HEK293T (cell line): ENCODE measurements at regions not wholly inside any gene's neighbourhood (a gene's known extent, or its start where the extent isn't known, plus 50 kb on each side); places are given as distances from the start of the nearest gene placed in this dataset.

ENCODE experiments used
- ARNT ChIP-seq: fragments of 450-650 bp; IDR thresholded peaks from 2 replicates; pipeline ENCODE4 v1.6.1; 2017; ENCODE audit warnings: mild to moderate bottlenecking
- BHLHE40 ChIP-seq: fragments of 450-650 bp; IDR thresholded peaks from 2 replicates; pipeline ENCODE4 v1.6.1; 2016; ENCODE audit warnings: mild to moderate bottlenecking, moderate library complexity, borderline replicate concordance
- CTBP1 ChIP-seq: fragments of 450-650 bp; IDR thresholded peaks from 2 replicates; pipeline ENCODE4 v1.6.1; 2016; ENCODE audit warnings: borderline replicate concordance
- ELF4 ChIP-seq: fragments of 450-650 bp; IDR thresholded peaks from 2 replicates; pipeline ENCODE4 v1.6.1; 2017; ENCODE audit warnings: antibody characterized with exemption
- FOXM1 ChIP-seq: fragments of 450-650 bp; IDR thresholded peaks from 2 replicates; pipeline ENCODE4 v1.6.1; 2017; ENCODE audit warnings: mild to moderate bottlenecking, borderline replicate concordance
- HDGF ChIP-seq: fragments of 450-650 bp; IDR thresholded peaks from 2 replicates; pipeline ENCODE4 v1.6.1; 2017; ENCODE audit warnings: antibody characterized with exemption, borderline replicate concordance
- NFRKB ChIP-seq: fragments of 450-650 bp; IDR thresholded peaks from 2 replicates; pipeline ENCODE4 v1.6.1; 2016; ENCODE audit warnings: mild to moderate bottlenecking, moderate library complexity
- PKNOX1 ChIP-seq: fragments of 450-650 bp; IDR thresholded peaks from 2 replicates; pipeline ENCODE4 v1.6.1; 2016
- SP1 ChIP-seq: fragments of 450-650 bp; IDR thresholded peaks from 2 replicates; pipeline ENCODE4 v1.6.1; 2017
- SUZ12 ChIP-seq: fragments of 450-650 bp; IDR thresholded peaks from 2 replicates; pipeline ENCODE4 v1.6.1; 2016; ENCODE audit warnings: mild to moderate bottlenecking
- TARDBP ChIP-seq: fragments of 450-650 bp; IDR thresholded peaks from 2 replicates; pipeline ENCODE4 v1.6.1; 2016
- ZNF384 ChIP-seq: fragments of 450-650 bp; IDR thresholded peaks from 2 replicates; pipeline ENCODE4 v1.6.1; 2016

- TF ChIP-seq HDGF (no peak), BHLHE40 (no peak), ARNT (no peak), TARDBP (no peak), SP1 (no peak), FOXM1 (no peak), PKNOX1 (no peak), CTBP1 (no peak), NFRKB (no peak), ZNF384 (no peak), SUZ12 (no peak), ELF4 (no peak)
Observed at GRCh38 chr5:137815202-137815990, 52.3 kb upstream of the MYOT start.
